Endothelial cell of umbilical vein (primary cell): ENCODE measurements at regions not wholly inside any gene's neighbourhood (a gene's known extent, or its start where the extent isn't known, plus 50 kb on each side); places are given as distances from the start of the nearest gene placed in this dataset.

Experiments
- BruUV-seq: library from RNA; stranded (reverse); fragments of 400-500 nt; replicated peaks from 2 replicates; lab custom pipeline; 2021; lab: Mats Ljungman, UMichigan
- CTCF ChIA-PET: fragments of 300-600, 350-600 bp; sonication (Branson Sonifier 250); formaldehyde crosslinking; loops from one replicate; lab custom pipeline; 2021; ENCODE audit warnings: antibody characterized with exemption, inconsistent platforms; lab: Charles Lee
- POLR2A ChIA-PET: fragments of 300-600, 350-600 bp; sonication (Branson Sonifier 250); formaldehyde crosslinking; loops from one replicate; lab custom pipeline; 2021; ENCODE audit warnings: antibody characterized with exemption, inconsistent platforms; lab: Charles Lee
- DNase-seq: peaks from one replicate; pipeline ENCODE4 v3.0.0-alpha.2; 2011; ENCODE audit warnings: low read depth, low spot score
- FAIRE-seq: peaks from 2 replicates; lab custom pipeline; 2011; peaks lifted over from hg19 to GRCh38; lab: Jason Lieb, UNC
- H2AFZ ChIP-seq: 2 replicates; pipeline ENCODE4 v1.6.0; 2012; ENCODE audit warnings: low read depth, low read length, control low read depth, inconsistent platforms
- H3K27ac ChIP-seq: 2 replicates; pipeline ENCODE4 v1.5.1; 2011; ENCODE audit warnings: low read depth, mild to moderate bottlenecking, control low read depth, low read length, moderate library complexity; ENCODE audit not compliant: insufficient read depth
- H3K27me3 ChIP-seq, 2 experiments: 2 replicates each; pipeline versions ENCODE4 v1.6.0 to v1.6.1; 2011; ENCODE audit warnings: low read length in 2 of 2, mixed read lengths in 1 of 2; ENCODE audit not compliant: control insufficient read depth in 2 of 2, insufficient read depth in 2 of 2
- H3K36me3 ChIP-seq, 2 experiments: 2 replicates in 1 of 2; 3 replicates in 1 of 2; pipeline ENCODE4 v1.5.1; 2011; ENCODE audit warnings: low read length in 2 of 2, mild to moderate bottlenecking in 1 of 2, moderate library complexity in 1 of 2; ENCODE audit not compliant: control insufficient read depth in 2 of 2, insufficient read depth in 2 of 2; ENCODE audit errors: extremely low read depth in 1 of 2
- H3K4me1 ChIP-seq: 3 replicates; pipeline ENCODE4 v1.5.1; 2011; ENCODE audit warnings: mild to moderate bottlenecking, low read length; ENCODE audit not compliant: control insufficient read depth, insufficient read depth; ENCODE audit errors: extremely low read depth
- H3K4me2 ChIP-seq: 2 replicates; pipeline ENCODE4 v1.6.1; 2011; ENCODE audit warnings: low read length, control low read depth, mixed read lengths; ENCODE audit not compliant: insufficient read depth
- H3K4me3 ChIP-seq, 3 experiments: fragments of 200-600 bp in 1 of 3; sonication (generic), shearing (Covaris generic) in 1 of 3; replicated peaks in 1 of 3; 2 replicates each; pipeline ENCODE4 v1.5.1; 2011 to 2016; ENCODE audit warnings: control low read depth in 3 of 3, low read length in 3 of 3, mild to moderate bottlenecking in 2 of 3, inconsistent platforms in 1 of 3, low read depth in 1 of 3, moderate library complexity in 1 of 3; ENCODE audit not compliant: insufficient read depth in 1 of 3
- H3K79me2 ChIP-seq: 2 replicates; pipeline ENCODE4 v1.6.0; 2012; ENCODE audit warnings: low read length, inconsistent platforms; ENCODE audit not compliant: control insufficient read depth, insufficient read depth
- H3K9ac ChIP-seq: replicated peaks from 2 replicates; pipeline ENCODE3; 2011; ENCODE audit warnings: low read length, control low read depth; ENCODE audit not compliant: insufficient read depth; ENCODE audit errors: extremely low read depth
- H3K9me1 ChIP-seq: replicated peaks from 3 replicates; pipeline ENCODE4 v1.6.0; 2011; ENCODE audit warnings: mild to moderate bottlenecking, low read length; ENCODE audit not compliant: control insufficient read depth, insufficient read depth; ENCODE audit errors: extremely low read depth
- H3K9me3 ChIP-seq: replicated peaks from 2 replicates; pipeline ENCODE4 v1.5.1; 2012; ENCODE audit warnings: low read length, inconsistent platforms; ENCODE audit not compliant: control insufficient read depth, insufficient read depth
- H4K20me1 ChIP-seq: replicated peaks from 2 replicates; pipeline ENCODE3; 2011; ENCODE audit warnings: mild to moderate bottlenecking, low read length; ENCODE audit not compliant: control insufficient read depth, insufficient read depth; ENCODE audit errors: extremely low read depth
- CTCF ChIP-seq, 2 donors: IDR thresholded peaks; 1 replicate in 1 of 2; 2 replicates in 1 of 2; pipeline ENCODE4 v1.5.1; 2011; ENCODE audit warnings: low read length in 2 of 2, mild to moderate bottlenecking in 2 of 2, moderate library complexity in 2 of 2, control low read depth in 1 of 2, inconsistent platforms in 1 of 2, low read depth in 1 of 2; ENCODE audit not compliant: insufficient read depth in 1 of 2; ENCODE audit errors: extremely low read depth in 1 of 2
- EZH2 ChIP-seq: IDR thresholded peaks from 2 replicates; pipeline ENCODE4 v1.6.1; 2012; ENCODE audit warnings: borderline replicate concordance, low read depth, mild to moderate bottlenecking, moderate library complexity, low read length, inconsistent platforms; ENCODE audit not compliant: severe bottlenecking
- FOS ChIP-seq: IDR thresholded peaks from 2 replicates; pipeline ENCODE4 v1.6.1; 2011; ENCODE audit warnings: mild to moderate bottlenecking, low read length, moderate library complexity, borderline replicate concordance; ENCODE audit not compliant: insufficient read depth
- GATA2 ChIP-seq: IDR thresholded peaks from 2 replicates; pipeline ENCODE4 v1.7.0; 2011; ENCODE audit warnings: low read depth, mild to moderate bottlenecking, moderate library complexity, mixed read lengths, low read length; ENCODE audit not compliant: insufficient read length, insufficient read depth
- JUN ChIP-seq: IDR thresholded peaks from 2 replicates; pipeline ENCODE4 v1.6.1; 2011; ENCODE audit warnings: borderline replicate concordance, low read depth; ENCODE audit not compliant: insufficient read length, insufficient read depth
- MAX ChIP-seq: IDR thresholded peaks from 2 replicates; pipeline ENCODE4 v1.6.1; 2011; ENCODE audit not compliant: insufficient read depth, insufficient read length
- MYC ChIP-seq: IDR thresholded peaks from one replicate; pipeline ENCODE4 v1.6.1; 2011; ENCODE audit warnings: mild to moderate bottlenecking, low read depth, low read length
- POLR2A ChIP-seq: IDR thresholded peaks from 2 replicates; pipeline ENCODE4 v1.6.1; 2012; ENCODE audit warnings: low read depth, mild to moderate bottlenecking, control low read depth, low read length
- POLR2AphosphoS5 ChIP-seq: IDR thresholded peaks from 2 replicates; pipeline ENCODE4 v1.6.1; 2012; ENCODE audit warnings: low read depth, mild to moderate bottlenecking, control low read depth, low read length, moderate library complexity; ENCODE audit not compliant: insufficient read depth
- dilution Hi-C: fragments of 300-500 bp; cut with MboI; formaldehyde crosslinking; loops from one replicate; pipeline ENCODE4 v1.15.0; 2019; ENCODE audit warnings: low sequenced_read_pairs; ENCODE audit not compliant: extremely low pct_ligation_motif_present
- intact Hi-C: fragments of 100-400 bp; cut with micrococcal nuclease; formaldehyde crosslinking; loops from one replicate; pipeline ENCODE4 v1.10.0; 2022

- H3K9me3 ChIP-seq = no peaks in the 10 kb centered on the region
- no peak overlapping the region for H2AFZ ChIP-seq
- POLR2A ChIA-PET = no interaction called here
- no peaks in the 10 kb centered on the region for H3K27me3 ChIP-seq
- no peaks in the 10 kb centered on the region for H3K79me2 ChIP-seq
- intact Hi-C loops = no loop called here
- H3K4me1 ChIP-seq = no peaks in the 10 kb centered on the region
- no peaks in the 10 kb centered on the region for H3K36me3 ChIP-seq
- dilution Hi-C loops = no loop called here
- no peak for DNase-seq
- no peak overlapping the region for H3K4me2 ChIP-seq
- H3K4me3 ChIP-seq = no peak overlapping the region
- TF ChIP-seq CTCF (IDR thresholded peaks at IDR 0.05; ENCODE audit: extremely low read depth in 1 of 2, insufficient read depth in 1 of 2, low read depth in 1 of 2, low read length in 2 of 2) = no peak
- no peak for TF ChIP-seq POLR2A
- TF ChIP-seq EZH2 = no peak
- TF ChIP-seq MYC = no peak
- TF ChIP-seq JUN = no peak
- TF ChIP-seq GATA2 = no peak
- no peak for TF ChIP-seq MAX
- no peak for TF ChIP-seq FOS
- TF ChIP-seq POLR2AphosphoS5 = no peak
- no peak overlapping the region for H3K9ac ChIP-seq
- no peak overlapping the region for H3K27ac ChIP-seq
- no peak for FAIRE-seq
- CTCF ChIA-PET = no interaction called here
- no peaks in the 10 kb centered on the region for H3K9me1 ChIP-seq
- H4K20me1 ChIP-seq = no peaks in the 10 kb centered on the region
- no TSS peak for BruUV-seq
These were observed 173.7 kb downstream of the SLC24A2 start for GRCh38 chr9:19615036-19615624.
